ENCODE measurements at regions not wholly inside any gene's neighbourhood (a gene's known extent, or its start where the extent isn't known, plus 50 kb on each side); places are given as distances from the start of the nearest gene placed in this dataset.
"Not testable (repeated sequence)": the region's sequence is repeated elsewhere in the genome, so short reads cannot be mapped to it uniquely, and the experiment has no call there.

GRCh38 chr7:19915596-19915995 is 142.2 kb upstream of the TMEM196 start:
- no peak for TF ChIP-seq CTCF (IDR thresholded peaks at IDR 0.05)
- H3K4me1 Mint-ChIP-seq: peaks cover 8% of the 10 kb centered on the region
- no peaks in the 10 kb centered on the region for H3K36me3 Mint-ChIP-seq (ENCODE audit: low read depth)
- no peaks in the 10 kb centered on the region for H3K9me3 Mint-ChIP-seq
- H3K27me3 Mint-ChIP-seq (ENCODE audit: low read depth, poor library complexity): no peaks in the 10 kb centered on the region
- H3K27ac Mint-ChIP-seq: no peak overlapping the region
- no peak overlapping the region for H3K4me3 Mint-ChIP-seq
- no peak for DNase-seq

GRCh38 chr7:19914866-19915265 is 141.4 kb upstream of the TMEM196 start:
- no peaks in the 10 kb centered on the region for H3K36me3 Mint-ChIP-seq (ENCODE audit: low read depth)
- no peaks in the 10 kb centered on the region for H3K9me3 Mint-ChIP-seq
- no peak overlapping the region for H3K4me3 Mint-ChIP-seq
- no peaks in the 10 kb centered on the region for H3K27me3 Mint-ChIP-seq (ENCODE audit: low read depth, poor library complexity)
- peaks cover 8% of the 10 kb centered on the region for H3K4me1 Mint-ChIP-seq
- TF ChIP-seq CTCF (IDR thresholded peaks at IDR 0.05): no peak
- H3K27ac Mint-ChIP-seq: no peak overlapping the region
- no peak for DNase-seq

GRCh38 chr7:19900118-19900517 is 126.7 kb upstream of the TMEM196 start:
- no peak for DNase-seq
- Mint-ChIP-seq H3K27me3 (ENCODE audit: low read depth, poor library complexity) (no peaks in the 10 kb centered on the region), H3K36me3 (ENCODE audit: low read depth) (no peaks in the 10 kb centered on the region), H3K9me3 (peaks cover 14% of the 10 kb centered on the region), H3K4me3 (no peak overlapping the region), H3K4me1 (no peaks in the 10 kb centered on the region), H3K27ac (no peak overlapping the region)
- TF ChIP-seq CTCF (IDR thresholded peaks at IDR 0.05): no peak

- H3K9me3 Mint-ChIP-seq: peaks cover 14% of the 10 kb centered on the region
- TF ChIP-seq CTCF (IDR thresholded peaks at IDR 0.05): no peak
These were observed 126.1 kb upstream of the TMEM196 start for GRCh38 chr7:19899529-19899928.

GRCh38 chr7:19882893-19883292 is 109.5 kb upstream of the TMEM196 start:
- not testable (repeated sequence) for H3K36me3 Mint-ChIP-seq (ENCODE audit: low read depth); H3K4me1 Mint-ChIP-seq; H3K27me3 Mint-ChIP-seq (ENCODE audit: low read depth, poor library complexity); H3K27ac Mint-ChIP-seq; H3K4me3 Mint-ChIP-seq; DNase-seq
- H3K9me3 Mint-ChIP-seq: peaks cover 53% of the 10 kb centered on the region

More at GRCh38 chr7:19899529-19899928, 126.1 kb upstream of the TMEM196 start:
- Mint-ChIP-seq H3K27me3 (ENCODE audit: low read depth, poor library complexity) (no peaks in the 10 kb centered on the region), H3K4me3 (no peak overlapping the region), H3K4me1 (no peaks in the 10 kb centered on the region), H3K27ac (no peak overlapping the region), H3K36me3 (ENCODE audit: low read depth) (no peaks in the 10 kb centered on the region)
- DNase-seq: no peak

GRCh38 chr7:19872094-19872493 is 98.7 kb upstream of the TMEM196 start:
- TF ChIP-seq CTCF (IDR thresholded peaks at IDR 0.05): no peak
- no peaks in the 10 kb centered on the region for H3K4me1 Mint-ChIP-seq
- H3K27ac Mint-ChIP-seq: no peak overlapping the region
- no peaks in the 10 kb centered on the region for H3K36me3 Mint-ChIP-seq (ENCODE audit: low read depth)
- H3K4me3 Mint-ChIP-seq: no peak overlapping the region
- H3K9me3 Mint-ChIP-seq: no peaks in the 10 kb centered on the region
- H3K27me3 Mint-ChIP-seq (ENCODE audit: low read depth, poor library complexity): peaks cover 3% of the 10 kb centered on the region
- DNase-seq: no peak
